ENCODE measurements at regions not wholly inside any gene's neighbourhood (a gene's known extent, or its start where the extent isn't known, plus 50 kb on each side); places are given as distances from the start of the nearest gene placed in this dataset.
"Not testable (repeated sequence)": the region's sequence is repeated elsewhere in the genome, so short reads cannot be mapped to it uniquely, and the experiment has no call there.

GRCh38 chr15:62325597-62325996 lies 160.5 kb upstream of the C2CD4B start:
- no peak for DNase-seq

DNA sequence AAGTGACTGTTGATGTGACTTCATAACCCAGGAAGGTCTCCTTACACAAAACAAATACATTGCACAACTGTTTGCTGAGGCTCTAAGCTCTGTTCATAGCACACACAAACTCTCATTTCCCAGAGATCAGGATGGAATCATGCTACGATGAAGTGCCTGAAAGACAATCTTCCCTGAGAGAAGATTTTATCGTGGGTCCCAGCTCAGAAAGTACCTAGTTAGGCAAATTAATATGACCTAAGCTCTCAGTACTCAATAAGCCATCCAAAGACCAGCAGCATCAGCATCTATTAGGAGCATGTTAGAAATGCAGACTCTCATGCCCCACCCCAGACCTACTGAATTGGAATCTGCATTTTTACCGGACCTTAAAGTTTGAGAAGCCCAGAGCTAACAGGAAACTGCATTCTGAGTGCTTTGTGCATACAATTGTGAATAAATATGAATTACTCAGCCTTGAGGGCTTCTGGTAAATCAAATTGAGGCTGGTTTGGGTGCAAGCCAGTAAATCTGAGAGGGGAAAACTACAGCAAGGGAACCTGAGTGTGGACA lies 161.5 kb upstream of the C2CD4B start:
- DNase-seq = no peak

DNA sequence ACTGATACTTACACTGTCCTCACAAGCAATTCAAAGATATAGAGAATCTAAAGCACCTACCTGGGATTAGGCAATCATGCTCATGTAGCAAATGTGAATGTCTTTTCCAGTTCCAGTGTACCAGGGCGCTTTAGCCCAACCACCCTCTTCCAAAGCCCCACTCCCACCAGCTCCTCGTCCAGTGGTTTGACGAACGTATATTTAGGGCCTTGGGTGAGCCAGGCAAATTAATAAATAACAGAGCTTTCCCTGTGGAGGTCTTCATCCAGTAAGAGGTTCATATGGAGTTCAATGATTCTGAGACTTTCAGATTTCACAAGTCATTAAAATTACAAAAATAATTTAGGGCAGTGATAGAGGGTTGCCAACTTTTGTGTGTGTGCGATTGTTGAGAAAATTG lies 162.3 kb upstream of the C2CD4B start:
- DNase-seq = no peak

GRCh38 chr15:62332472-62332871 lies 167.4 kb upstream of the C2CD4B start:
- not testable (repeated sequence) for DNase-seq

GRCh38 chr15:62334536-62334935 lies 169.5 kb upstream of the C2CD4B start:
- no peak for DNase-seq

- no peak for DNase-seq
Measured at GRCh38 chr15:62337934-62338333, 172.8 kb upstream of the C2CD4B start.

- no peak for DNase-seq
Measured at GRCh38 chr15:62338497-62338896, 173.4 kb upstream of the C2CD4B start.

- no peak for DNase-seq
Measured at GRCh38 chr15:62342959-62343358, 177.9 kb upstream of the C2CD4B start.

GRCh38 chr15:62343397-62343796 lies 178.3 kb upstream of the C2CD4B start:
- no peak for DNase-seq

GRCh38 chr15:62344806-62345539 lies 179.9 kb upstream of the C2CD4B start:
- peak; percentile 64 to 71 for DNase-seq

- no peak for DNase-seq
Measured at GRCh38 chr15:62346168-62346567, 181.1 kb upstream of the C2CD4B start.

DNA sequence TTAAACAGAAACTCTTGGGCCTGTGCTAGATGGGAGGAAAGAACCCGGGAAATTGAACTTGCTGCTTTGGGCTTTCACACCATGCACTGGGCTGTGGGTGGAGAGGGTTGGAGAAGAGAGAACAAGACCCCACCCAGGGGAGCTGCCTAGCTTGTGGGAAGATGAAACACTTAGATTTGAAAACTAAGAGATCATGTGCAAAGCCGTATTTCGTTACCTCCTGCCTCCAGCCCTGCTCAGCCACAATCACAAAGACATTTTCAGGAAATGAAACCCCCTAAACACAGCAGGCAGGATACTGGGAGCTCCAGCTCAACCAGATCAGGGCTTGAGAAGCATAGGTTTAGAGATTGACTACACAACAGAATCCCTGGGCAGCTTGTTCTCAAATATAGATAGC lies 183.0 kb upstream of the C2CD4B start:
- DNase-seq = no peak

DNA sequence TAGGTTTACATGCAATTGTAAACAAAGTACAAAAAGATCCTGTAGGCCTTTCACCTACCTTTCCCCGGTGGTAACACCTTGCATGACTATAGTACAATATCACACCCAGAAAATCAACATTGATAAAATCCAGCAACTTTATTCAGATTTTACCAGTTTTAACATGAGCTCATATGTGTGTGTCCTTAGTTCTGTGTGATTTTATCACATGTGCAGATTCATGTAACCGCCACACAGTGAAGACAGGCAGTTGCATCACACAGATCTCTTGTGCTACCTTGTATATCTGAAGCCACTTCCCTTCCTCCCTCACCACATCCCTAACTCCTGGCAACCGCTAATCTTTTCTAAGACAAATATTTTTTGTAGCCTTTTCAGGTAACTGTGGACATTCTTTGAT lies 183.5 kb upstream of the C2CD4B start:
- no peak for DNase-seq

DNA sequence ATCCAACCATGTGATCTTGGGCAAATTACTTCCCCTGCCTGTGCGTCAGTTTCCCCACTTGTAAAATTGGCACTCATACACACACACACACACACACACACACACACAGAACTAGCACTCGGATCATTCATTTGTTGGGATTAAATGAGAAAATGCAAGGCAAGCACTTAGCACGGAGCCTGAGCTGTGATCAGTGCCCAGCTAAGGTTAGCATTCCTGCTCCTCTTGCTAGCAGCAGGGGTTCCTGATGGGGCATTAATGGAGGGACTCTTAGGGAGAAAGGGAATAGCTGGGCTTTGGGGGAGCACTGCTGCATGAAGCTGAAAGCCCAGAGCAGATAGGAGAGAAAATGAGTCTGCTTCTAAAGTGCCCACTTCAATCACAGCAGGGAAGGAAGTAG lies 187.7 kb upstream of the C2CD4B start:
- DNase-seq = no peak

DNA sequence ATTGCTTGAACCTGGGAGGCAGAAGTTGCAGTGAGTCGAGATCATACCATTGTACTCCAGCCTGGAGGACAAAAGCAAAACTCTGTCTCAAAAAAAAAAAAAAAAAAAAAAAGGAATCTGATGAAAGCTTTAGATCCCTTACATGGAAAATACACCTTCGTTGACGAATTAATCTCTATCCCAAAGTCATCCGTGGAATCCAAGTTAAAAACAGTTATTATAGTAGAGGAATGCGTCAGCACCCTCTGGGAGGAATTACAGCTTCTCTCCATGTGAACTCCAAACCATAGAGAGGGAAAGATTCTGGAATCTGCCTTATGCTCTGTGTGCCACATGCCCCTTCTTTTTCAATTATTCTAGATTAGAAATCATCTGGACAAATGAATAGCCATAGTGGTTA lies 192.3 kb upstream of the C2CD4B start:
- DNase-seq = no peak

DNA sequence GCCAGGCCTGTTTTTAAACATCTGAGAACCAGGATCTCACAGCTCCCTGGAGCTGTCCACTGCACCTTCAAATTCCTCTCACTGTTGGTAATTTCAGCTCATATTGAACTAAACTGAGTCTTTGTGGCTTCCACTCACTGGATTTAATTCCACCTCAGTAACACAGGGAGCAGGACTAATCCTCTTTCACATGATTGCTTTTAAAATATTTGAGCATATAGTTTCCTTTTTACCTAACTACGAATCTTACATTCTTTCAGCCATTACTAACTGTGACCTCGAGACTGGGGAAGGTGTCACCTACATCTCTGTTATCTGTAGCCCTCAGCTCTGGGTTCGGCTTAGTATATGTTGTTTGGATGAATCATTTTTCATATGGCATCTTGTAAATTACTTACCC lies 194.3 kb upstream of the C2CD4B start:
- DNase-seq = no peak

GRCh38 chr15:62360332-62361097 lies 195.4 kb upstream of the C2CD4B start:
- no peak for DNase-seq

DNA sequence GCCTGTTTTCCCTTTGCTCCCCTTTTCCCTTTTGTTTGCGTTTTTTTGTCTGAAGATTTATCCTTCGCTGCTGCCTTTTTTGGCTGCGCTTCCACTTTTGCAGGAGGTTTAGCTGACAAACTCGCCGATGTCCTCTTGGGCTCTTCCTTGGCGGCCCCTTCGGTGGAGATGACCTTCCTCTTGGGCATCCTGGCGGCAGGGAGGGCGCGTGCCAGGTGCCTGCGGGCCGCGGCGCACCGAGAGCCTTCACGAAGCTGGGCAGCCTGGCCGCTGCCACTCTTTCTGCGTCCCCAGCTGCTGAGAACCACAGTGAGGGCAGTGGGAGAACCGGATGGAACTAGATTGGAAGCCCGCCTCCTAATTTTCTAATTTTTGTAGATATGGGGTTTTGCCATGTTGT lies 197.1 kb upstream of the C2CD4B start:
- DNase-seq = no peak

DNA sequence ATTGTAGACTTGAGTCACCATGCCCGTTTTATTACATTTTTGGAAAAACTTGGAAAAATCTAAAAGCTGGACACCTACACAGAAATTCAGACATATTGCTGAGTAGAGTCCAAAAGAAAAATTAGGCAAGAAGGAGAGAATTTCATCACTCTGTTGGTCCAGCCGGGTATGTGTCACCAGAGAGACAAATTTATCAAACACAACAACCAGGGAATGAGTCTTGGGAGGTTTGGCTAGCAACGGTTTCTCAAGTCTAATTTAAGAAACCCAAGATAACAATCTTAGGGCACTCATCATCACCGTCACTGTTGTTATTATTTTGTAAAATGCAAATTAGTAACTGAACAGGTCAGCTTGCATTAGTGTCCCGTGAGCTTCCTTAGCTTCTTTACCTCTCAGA lies 197.5 kb upstream of the C2CD4B start:
- no peak for DNase-seq

DNA sequence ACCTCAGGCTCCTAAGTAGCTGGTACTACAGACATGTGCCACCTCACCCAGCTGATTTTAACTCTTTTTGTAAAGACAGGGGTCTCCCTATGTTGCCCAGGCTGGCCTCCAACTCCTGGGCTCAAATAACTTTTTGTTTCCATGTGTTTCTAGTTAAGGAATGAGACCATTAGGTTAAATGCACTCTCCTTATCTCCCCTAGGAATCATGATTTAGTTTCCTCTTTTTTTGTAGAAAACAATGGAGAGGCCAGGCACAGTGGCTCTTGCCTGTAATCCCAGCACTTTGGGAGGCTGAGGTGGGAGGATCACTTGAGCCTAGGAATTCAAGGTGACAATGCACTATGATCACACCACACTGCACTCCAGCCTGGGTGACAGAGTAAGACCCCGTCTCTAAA lies 198.8 kb upstream of the C2CD4B start:
- DNase-seq = no peak

GRCh38 chr15:62365795-62366442 lies 200.8 kb upstream of the C2CD4B start:
- no peak for DNase-seq

GRCh38 chr15:62369454-62369853 lies 204.4 kb upstream of the C2CD4B start:
- DNase-seq = no peak

- DNase-seq = not testable (repeated sequence)
Measured at GRCh38 chr15:62371683-62372082, 206.6 kb upstream of the C2CD4B start.
